MG63 (cell line): ENCODE measurements at regions not wholly inside any gene's neighbourhood (a gene's known extent, or its start where the extent isn't known, plus 50 kb on each side); places are given as distances from the start of the nearest gene placed in this dataset.
"Not testable (repeated sequence)": the region's sequence is repeated elsewhere in the genome, so short reads cannot be mapped to it uniquely, and the experiment has no call there.

Experiments used
- DNase-seq: peaks from one replicate; pipeline ENCODE4 v3.0.0-alpha.2; 2020
- H3K27me3 ChIP-seq: fragments of 250-450 bp; sonication (Bioruptor Pico); 2 replicates; pipeline ENCODE4 v1.5.1; 2020; ENCODE audit warnings: mild to moderate bottlenecking, moderate library complexity
- H3K36me3 ChIP-seq: fragments of 250-450 bp; sonication (Bioruptor Pico); 2 replicates; pipeline ENCODE4 v1.5.1; 2020; ENCODE audit warnings: mild to moderate bottlenecking, moderate library complexity
- H3K4me3 ChIP-seq: fragments of 250-450 bp; sonication (Bioruptor Pico); 2 replicates; pipeline ENCODE4 v1.5.1; 2020; ENCODE audit warnings: mild to moderate bottlenecking, moderate library complexity
- H3K9me3 ChIP-seq: fragments of 250-450 bp; sonication (Bioruptor Pico); 2 replicates; pipeline ENCODE4 v1.5.1; 2020; ENCODE audit warnings: mild to moderate bottlenecking, moderate library complexity

DNA sequence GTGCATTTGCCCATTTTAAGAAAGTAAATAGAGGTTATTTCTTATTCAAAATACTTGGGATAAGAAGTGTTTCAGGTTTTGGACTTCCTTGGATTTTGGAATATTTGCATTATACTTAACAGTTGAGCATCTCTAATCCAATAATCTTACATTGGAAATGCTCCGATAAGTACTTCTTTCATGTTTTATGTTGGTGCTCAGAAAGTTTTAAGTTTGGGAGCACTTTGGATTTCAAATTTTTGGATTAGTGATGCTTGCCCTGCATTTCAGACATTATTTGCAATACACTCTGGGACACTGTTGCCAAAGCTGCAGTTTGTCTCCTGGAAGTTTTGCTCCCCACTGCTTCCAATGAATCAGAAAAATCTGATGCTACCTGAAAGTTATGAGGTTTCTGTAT is 691.9 kb upstream of the SLITRK6 start:
- Histone ChIP-seq H3K36me3 (no peaks in the 10 kb centered on the region), H3K9me3 (no peaks in the 10 kb centered on the region), H3K27me3 (no peaks in the 10 kb centered on the region), H3K4me3 (no peak overlapping the region)
- no peak for DNase-seq

GRCh38 chr13:86501931-86502330 is 702.7 kb upstream of the SLITRK6 start:
- not testable (repeated sequence) for H3K36me3 ChIP-seq, H3K4me3 ChIP-seq, DNase-seq, H3K27me3 ChIP-seq, H3K9me3 ChIP-seq

- H3K4me3 ChIP-seq: no peak overlapping the region
- H3K36me3 ChIP-seq: no peaks in the 10 kb centered on the region
- no peaks in the 10 kb centered on the region for H3K27me3 ChIP-seq
- no peaks in the 10 kb centered on the region for H3K9me3 ChIP-seq
- DNase-seq: no peak
These were observed 711.6 kb upstream of the SLITRK6 start for GRCh38 chr13:86510792-86511191.

DNA sequence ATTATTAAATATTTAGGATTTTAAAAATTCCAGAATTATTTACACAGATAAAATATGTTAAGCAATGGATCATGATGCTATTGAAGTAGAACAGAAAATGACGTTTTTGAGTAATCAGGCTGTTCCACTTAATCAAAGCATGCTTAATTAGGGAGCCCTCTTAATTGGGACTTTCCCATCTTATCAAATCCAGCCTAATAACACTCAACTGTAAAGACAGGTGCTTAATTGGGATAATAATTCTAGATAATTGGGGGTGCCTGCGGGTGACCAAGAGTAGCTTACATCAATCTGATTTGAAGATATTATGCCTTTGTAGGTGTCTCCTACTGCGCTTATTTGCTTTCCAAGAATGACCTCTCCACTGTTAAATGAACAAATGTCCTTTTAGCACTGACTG is 742.2 kb upstream of the SLITRK6 start:
- H3K4me3 ChIP-seq: no peak overlapping the region
- no peaks in the 10 kb centered on the region for H3K36me3 ChIP-seq
- DNase-seq: no peak
- no peaks in the 10 kb centered on the region for H3K9me3 ChIP-seq
- no peaks in the 10 kb centered on the region for H3K27me3 ChIP-seq

DNA sequence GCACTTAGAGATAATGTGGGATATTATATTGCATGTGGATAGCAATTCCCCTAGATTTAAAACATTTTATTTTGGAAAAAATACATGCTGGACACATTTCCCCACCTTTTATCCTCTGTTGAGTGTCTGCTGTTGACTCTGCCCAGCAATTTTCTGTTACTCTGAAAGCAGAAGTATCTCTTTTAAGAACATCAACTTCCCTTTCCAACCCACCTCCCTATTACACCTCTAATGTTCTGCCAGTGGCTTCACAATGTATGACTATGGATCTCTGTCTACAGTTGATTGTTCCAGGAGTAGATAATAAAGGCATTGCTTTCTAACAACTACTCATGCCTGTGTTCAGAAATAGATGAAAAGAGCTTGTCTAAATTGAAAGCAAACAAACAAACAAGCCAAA is 754.8 kb upstream of the SLITRK6 start:
- Histone ChIP-seq H3K4me3 (no peak overlapping the region), H3K36me3 (no peaks in the 10 kb centered on the region), H3K9me3 (no peaks in the 10 kb centered on the region), H3K27me3 (no peaks in the 10 kb centered on the region)
- DNase-seq: no peak

DNA sequence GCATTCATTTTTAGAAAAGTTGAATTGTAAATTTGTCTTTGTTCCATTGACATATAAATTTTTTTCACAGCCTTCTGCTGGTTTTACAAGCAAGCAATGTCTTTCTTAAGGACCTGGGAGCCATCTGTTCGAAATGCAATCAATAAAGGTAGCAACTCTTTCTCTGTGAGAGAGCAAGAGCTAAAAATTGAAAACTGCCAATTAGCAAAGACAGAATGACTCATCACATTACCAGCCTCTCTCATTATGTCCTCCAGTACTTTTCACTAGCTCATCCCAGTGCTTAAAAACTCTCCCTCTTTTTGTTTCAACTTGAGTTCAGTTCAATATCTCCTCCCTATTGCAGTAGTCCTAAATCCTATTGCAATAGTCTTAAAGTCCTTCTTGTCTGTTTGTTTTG is 760.7 kb upstream of the SLITRK6 start:
- Histone ChIP-seq H3K4me3 (no peak overlapping the region), H3K36me3 (no peaks in the 10 kb centered on the region), H3K27me3 (no peaks in the 10 kb centered on the region), H3K9me3 (no peaks in the 10 kb centered on the region)
- DNase-seq: no peak

DNA sequence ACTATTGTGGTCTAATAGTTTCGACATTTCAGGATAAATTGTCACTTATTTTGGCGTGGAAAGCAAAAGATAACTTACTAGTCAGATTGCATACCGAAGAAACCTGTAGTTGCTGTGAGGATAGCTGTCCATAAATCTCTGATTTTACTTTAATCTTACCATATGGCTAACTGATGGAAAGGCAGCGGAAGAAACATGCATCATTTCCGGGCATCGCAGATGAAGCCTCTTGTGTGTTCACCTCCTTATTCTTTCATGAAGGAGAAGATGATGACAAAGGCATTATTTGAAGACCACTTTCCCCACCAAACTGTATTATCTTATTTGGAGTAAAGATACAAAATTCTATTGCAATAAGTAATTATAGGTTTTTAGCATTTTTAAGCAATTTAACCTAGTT is 763.6 kb upstream of the SLITRK6 start:
- H3K9me3 ChIP-seq: no peaks in the 10 kb centered on the region
- no peaks in the 10 kb centered on the region for H3K27me3 ChIP-seq
- no peak for DNase-seq
- H3K36me3 ChIP-seq: no peaks in the 10 kb centered on the region
- no peak overlapping the region for H3K4me3 ChIP-seq

DNA sequence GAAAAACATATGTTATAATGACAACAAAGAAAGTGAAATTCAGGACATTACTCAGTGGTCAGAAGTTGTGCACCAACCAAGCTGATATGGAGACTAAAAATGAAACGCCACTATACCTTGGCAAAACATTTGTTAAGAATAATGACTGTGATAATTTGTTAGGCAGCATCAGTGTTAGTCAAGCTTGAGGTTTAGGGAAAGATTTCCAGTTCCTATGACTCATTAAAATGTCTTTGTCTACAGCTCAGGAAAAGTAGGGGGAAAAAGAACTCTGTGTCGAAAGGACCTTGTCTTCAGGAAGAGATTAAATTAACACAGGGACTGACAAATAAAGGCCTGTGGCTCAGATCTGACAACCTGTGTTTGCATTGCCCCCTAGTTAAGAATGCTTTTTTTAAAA is 764.1 kb upstream of the SLITRK6 start:
- H3K36me3 ChIP-seq: no peaks in the 10 kb centered on the region
- H3K9me3 ChIP-seq: no peaks in the 10 kb centered on the region
- no peak overlapping the region for H3K4me3 ChIP-seq
- H3K27me3 ChIP-seq: no peaks in the 10 kb centered on the region
- DNase-seq: no peak

DNA sequence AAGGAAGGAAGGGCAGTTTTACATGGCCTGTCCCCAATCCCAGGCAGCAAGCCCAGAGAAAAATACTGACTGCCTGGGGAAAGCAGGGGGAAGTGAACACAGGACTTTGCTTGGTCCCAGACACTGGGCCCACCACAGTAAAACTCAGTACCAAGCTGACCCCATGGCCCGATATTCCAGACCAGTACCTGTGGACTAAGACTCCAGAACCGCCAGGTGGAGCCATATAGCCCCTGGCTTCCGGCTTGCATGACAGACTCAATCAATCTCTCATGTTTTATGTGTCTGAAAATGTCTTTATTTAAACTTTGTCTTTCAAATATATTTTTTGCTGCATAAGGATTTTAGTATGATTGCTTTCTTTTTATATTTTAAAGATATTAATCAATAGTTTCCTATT is 767.9 kb upstream of the SLITRK6 start:
- DNase-seq: no peak
- Histone ChIP-seq H3K36me3 (no peaks in the 10 kb centered on the region), H3K27me3 (no peaks in the 10 kb centered on the region), H3K4me3 (no peak overlapping the region), H3K9me3 (no peaks in the 10 kb centered on the region)

DNA sequence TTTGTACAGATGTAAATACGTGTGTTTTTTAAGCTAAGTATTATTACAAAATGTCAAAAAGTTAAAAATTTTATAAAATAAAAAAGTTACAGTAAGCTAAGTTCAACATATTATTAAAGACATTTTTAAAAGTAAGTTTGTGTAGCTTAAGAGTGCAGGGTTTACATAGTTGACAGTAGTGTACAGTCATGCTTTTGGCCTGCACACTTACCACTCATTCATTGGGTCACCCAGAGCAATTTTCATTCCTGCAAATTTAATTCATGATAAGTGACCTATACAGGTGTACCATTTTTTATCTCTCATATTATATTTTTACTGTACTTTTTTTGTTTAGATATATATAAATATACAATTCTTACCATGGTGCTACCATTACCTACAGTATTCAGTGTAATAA is 769.9 kb upstream of the SLITRK6 start:
- no peak for DNase-seq
- Histone ChIP-seq H3K4me3 (no peak overlapping the region), H3K9me3 (no peaks in the 10 kb centered on the region), H3K27me3 (no peaks in the 10 kb centered on the region), H3K36me3 (no peaks in the 10 kb centered on the region)

GRCh38 chr13:86569974-86570373 is 770.8 kb upstream of the SLITRK6 start:
- no peak overlapping the region for H3K4me3 ChIP-seq
- H3K27me3 ChIP-seq: no peaks in the 10 kb centered on the region
- H3K9me3 ChIP-seq: no peaks in the 10 kb centered on the region
- H3K36me3 ChIP-seq: no peaks in the 10 kb centered on the region
- no peak for DNase-seq

DNA sequence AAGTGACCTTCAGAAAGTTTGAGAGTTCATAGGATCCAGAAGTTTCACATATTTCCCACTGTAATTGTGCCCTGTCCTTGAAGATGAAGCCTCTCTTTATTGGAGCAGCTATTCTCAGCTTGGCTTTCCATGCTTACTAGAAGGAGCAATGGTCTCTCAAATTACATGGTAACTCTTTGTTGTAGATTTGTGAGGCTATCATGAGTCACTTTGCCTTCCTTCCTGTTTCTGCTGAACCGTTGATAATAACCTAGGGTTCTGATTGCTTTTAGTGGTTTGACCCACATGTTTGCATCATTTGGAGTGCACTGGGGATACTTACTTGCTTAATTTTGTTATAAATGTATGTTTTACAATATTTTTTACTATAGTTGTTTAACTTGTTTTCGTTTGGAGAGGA is 772.9 kb upstream of the SLITRK6 start:
- no peak for DNase-seq
- no peaks in the 10 kb centered on the region for H3K36me3 ChIP-seq
- H3K4me3 ChIP-seq: no peak overlapping the region
- no peaks in the 10 kb centered on the region for H3K9me3 ChIP-seq
- H3K27me3 ChIP-seq: no peaks in the 10 kb centered on the region

GRCh38 chr13:86579662-86580061 is 780.4 kb upstream of the SLITRK6 start:
- DNase-seq: no peak
- H3K36me3 ChIP-seq: no peaks in the 10 kb centered on the region
- H3K27me3 ChIP-seq: no peaks in the 10 kb centered on the region
- no peak overlapping the region for H3K4me3 ChIP-seq
- H3K9me3 ChIP-seq: no peaks in the 10 kb centered on the region

GRCh38 chr13:86581706-86582105 is 782.5 kb upstream of the SLITRK6 start:
- peak; percentile 3 for DNase-seq
- H3K4me3 ChIP-seq: no peak overlapping the region
- H3K9me3 ChIP-seq: no peaks in the 10 kb centered on the region
- H3K36me3 ChIP-seq: no peaks in the 10 kb centered on the region
- no peaks in the 10 kb centered on the region for H3K27me3 ChIP-seq

DNA sequence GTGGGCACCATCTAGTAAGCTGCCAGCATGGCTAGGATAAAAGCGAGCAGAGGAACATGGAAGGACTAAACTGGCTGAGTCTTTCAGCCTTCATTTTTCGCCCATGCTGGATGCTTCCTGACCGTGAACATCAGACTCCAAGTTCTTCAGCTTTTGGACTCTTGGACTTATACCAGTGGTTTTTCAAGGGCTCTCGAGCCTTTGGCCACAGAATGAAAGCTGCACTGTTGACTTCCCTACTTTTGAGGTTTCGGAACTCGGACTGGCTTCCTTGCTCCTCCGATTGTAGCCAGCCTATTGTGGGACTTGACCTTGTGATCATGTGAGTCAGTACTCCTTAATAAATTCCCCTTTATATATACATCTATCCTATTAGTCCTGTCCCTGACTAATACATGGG is 785.1 kb upstream of the SLITRK6 start:
- H3K9me3 ChIP-seq: no peaks in the 10 kb centered on the region
- DNase-seq: no peak

DNA sequence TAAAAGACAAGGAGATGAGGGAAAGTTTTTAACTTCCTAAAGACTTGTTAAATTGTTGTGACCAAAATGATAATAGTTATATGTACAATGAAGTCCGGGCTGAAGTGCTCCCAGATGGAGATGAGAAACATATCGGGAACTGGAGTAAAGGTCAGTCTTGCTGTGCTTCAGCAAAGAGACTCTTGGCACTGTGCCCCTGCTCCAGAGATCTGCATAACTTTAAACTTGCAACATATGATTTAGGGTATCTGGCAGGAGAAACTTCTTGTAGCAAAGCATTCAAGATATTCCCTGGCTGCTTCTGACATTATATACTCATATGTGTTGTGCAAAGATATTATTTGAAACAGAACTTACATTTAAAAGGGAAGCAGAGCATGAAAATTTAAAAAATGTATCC is 786.6 kb upstream of the SLITRK6 start:
- no peak overlapping the region for H3K4me3 ChIP-seq
- DNase-seq: peak; percentile 19
- no peaks in the 10 kb centered on the region for H3K9me3 ChIP-seq
- H3K36me3 ChIP-seq: no peaks in the 10 kb centered on the region
- no peaks in the 10 kb centered on the region for H3K27me3 ChIP-seq

More for the DNA sequence above, 785.1 kb upstream of the SLITRK6 start:
- H3K36me3 ChIP-seq: no peaks in the 10 kb centered on the region
- no peak overlapping the region for H3K4me3 ChIP-seq
- no peaks in the 10 kb centered on the region for H3K27me3 ChIP-seq

DNA sequence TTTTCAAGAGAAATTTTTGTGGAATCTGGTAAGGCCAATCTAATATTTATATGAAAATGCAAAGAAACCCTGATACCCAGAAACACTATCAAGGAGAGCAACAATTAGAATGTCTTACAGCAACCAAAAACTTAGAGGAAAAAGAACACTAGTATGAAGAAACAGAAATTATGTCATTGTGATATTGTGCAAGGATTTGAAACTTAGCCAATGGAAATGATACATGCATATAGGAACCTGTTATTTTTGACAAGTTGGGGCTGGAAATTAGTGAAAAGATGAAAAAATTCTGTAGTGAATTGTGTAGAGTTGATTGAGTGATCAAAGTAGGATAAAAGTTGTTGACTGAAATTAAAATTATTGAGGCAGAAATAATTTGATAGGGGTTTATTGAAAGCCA is 792.6 kb upstream of the SLITRK6 start:
- no peak for DNase-seq

GRCh38 chr13:86601351-86601750 is 802.1 kb upstream of the SLITRK6 start:
- Histone ChIP-seq H3K36me3 (no peaks in the 10 kb centered on the region), H3K27me3 (no peaks in the 10 kb centered on the region), H3K4me3 (peak overlapping the region; percentile 28), H3K9me3 (no peaks in the 10 kb centered on the region)
- no peak for DNase-seq

More for the DNA sequence above, 792.6 kb upstream of the SLITRK6 start:
- no peaks in the 10 kb centered on the region for H3K27me3 ChIP-seq
- H3K4me3 ChIP-seq: no peak overlapping the region
- H3K9me3 ChIP-seq: no peaks in the 10 kb centered on the region
- H3K36me3 ChIP-seq: no peaks in the 10 kb centered on the region

DNA sequence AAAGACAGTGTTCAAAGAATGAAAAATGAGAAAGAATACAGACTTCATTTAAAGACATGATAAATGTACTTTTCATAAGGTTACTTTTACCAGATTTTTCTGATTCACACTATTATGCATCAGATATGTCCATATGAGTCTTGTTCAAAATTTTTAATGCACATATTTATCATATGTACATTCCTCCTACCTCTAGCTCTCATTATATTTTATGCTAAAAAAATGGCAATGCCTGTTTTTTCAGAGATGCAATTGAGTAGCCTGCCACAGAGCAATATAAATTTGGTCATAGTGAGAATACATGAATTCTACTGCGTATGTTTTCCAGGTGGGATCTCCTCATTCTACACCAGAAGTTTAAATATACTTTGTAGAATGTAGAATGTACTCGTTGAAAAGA is 807.0 kb upstream of the SLITRK6 start:
- Histone ChIP-seq H3K9me3 (no peaks in the 10 kb centered on the region), H3K36me3 (no peaks in the 10 kb centered on the region), H3K27me3 (no peaks in the 10 kb centered on the region), H3K4me3 (no peak overlapping the region)
- DNase-seq: no peak
